ENCODE measurements at regions not wholly inside any gene's neighbourhood (a gene's known extent, or its start where the extent isn't known, plus 50 kb on each side); places are given as distances from the start of the nearest gene placed in this dataset.

DNA sequence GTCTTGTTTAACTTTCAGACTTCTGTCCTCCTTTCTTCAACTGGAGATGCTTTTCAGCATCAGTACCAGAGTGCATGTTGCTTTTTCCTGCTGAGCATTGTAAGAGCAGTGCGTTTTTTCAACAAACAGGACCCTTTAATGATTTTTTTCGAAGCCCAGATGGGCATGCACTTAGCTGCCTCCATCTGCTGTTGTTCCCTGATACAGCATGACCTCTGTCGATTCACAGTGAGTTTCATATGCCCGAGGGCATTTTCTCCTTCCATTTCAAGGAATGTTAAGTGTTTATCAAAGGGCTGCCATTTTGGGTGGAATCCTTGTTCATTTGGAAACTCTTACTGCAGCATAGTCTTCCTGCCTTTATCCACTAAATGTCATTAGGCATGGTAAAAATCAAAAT, 428.6 kb downstream of the DTHD1 start:
- no peak for DNase-seq (ENCODE audit: low read depth in 4 of 4, low spot score in 1 of 4)

DNA sequence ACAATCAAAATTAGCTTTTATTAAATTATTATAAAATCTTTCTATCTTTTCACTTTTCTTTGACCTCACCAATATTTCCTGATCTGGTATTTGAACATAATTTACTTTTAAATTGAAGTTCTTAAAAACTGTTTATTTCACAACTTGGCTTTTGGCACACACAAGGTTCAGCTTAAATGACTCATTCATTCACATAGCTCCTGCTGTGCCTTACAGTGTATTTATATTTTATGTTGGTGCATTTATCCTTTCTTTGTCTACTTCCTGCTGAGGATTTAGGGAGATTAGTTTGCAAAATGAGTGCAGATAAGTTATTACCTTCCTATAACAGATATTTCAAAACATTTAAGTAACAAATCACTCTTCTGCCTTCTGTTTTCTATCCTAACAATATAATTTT, 430.6 kb downstream of the DTHD1 start:
- DNase-seq (ENCODE audit: low read depth in 4 of 4, low spot score in 1 of 4), result no peak

DNA sequence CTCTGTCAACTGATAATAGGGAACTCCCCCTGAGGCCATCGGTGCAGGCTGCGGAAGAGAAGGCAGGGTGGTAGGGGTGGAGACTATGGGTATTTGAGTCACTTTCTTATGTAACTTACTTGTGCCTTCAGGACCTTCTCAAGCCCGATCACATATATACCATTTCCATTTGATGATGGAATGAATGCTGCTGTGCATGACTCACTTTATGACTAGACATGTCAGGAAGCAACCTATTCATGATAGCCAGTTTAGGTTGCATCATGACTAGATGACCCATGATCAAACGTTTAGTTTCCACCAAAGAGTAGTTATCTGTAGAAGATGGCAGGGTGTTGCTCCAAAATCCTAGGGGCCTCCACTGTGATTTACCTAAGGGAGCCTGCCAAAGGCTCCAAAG, 435.5 kb downstream of the DTHD1 start:
- no peak for DNase-seq (ENCODE audit: low read depth in 4 of 4, low spot score in 1 of 4)

DNA sequence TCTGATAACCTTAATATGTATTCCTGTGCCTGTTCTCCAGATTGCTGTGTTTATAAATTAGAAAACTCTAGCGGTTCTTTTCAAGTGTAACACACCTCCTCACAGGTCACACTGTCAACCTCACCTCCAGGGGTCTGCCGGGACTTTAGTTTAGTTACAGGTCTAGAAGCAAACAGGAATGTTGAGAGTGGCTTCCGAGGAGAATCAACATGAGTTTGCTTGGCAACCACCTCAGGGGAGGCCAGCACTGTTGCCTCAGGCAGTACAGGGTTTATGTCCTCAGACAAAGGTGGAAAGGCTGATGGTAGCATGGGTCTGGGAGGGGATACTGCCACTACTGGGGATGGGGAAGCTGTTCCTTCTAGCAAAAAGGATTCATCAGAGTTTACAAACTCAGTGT, 438.0 kb downstream of the DTHD1 start:
- DNase-seq (ENCODE audit: low read depth in 4 of 4, low spot score in 1 of 4), result no peak

DNA sequence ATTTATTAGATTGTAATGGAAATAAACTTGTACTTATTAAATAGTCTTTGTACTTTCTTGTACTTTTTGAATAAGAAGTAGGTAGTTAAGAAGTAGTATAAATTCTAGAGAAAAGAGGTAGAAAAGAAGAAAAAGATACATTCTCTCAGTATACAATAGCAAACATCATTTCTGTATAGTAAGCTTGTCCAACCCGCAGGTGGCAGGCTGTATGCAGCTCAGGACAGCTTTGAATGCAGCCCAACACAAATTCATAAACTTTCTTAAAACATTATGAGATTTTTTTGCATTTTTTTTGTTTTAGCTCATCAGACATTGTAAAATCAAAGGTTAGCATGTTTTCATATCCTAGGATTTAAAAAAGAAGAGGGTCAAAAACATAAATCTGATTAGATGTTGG, 441.6 kb downstream of the DTHD1 start:
- no peak for DNase-seq (ENCODE audit: low read depth in 4 of 4, low spot score in 1 of 4)

DNA sequence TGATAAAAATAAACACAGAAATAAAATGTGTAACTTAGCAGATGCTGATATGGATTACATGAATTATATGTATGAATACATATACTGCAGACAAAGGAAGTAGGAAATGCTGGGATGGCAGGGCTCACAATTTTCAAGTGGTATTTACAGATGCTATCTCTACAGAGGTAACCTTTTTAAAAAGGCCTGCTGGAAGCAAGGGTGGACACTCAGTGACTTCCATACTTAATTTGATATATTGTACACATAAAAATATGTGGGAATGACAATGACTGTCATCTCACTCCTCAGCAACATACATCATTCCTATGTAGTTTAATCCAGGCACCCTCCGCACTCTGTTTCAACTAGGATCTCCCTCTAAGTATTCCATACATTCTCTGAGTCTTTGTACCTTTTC, 452.9 kb downstream of the DTHD1 start:
- DNase-seq (ENCODE audit: low read depth in 4 of 4, low spot score in 1 of 4), result no peak

DNA sequence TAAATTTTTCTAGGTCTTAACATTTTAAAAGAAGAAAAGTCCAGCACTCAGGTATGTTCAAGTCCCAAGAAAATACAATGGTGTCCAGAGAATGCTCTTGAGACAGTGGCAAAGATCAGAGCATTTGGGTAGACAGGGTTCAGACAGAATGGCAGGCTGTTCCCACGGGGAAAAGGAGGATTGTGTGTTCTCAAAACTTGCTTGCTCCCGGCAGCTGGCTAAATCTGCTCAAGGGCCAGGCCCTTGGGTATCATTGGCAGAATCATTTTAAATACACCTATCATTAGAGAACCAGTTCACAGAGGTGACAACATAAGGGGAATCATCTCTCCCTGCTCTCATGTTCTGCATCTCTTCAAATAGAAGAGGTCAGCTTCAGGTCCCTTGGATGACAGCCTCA, 456.3 kb downstream of the DTHD1 start:
- no peak for DNase-seq (ENCODE audit: low read depth in 4 of 4, low spot score in 1 of 4)

DNA sequence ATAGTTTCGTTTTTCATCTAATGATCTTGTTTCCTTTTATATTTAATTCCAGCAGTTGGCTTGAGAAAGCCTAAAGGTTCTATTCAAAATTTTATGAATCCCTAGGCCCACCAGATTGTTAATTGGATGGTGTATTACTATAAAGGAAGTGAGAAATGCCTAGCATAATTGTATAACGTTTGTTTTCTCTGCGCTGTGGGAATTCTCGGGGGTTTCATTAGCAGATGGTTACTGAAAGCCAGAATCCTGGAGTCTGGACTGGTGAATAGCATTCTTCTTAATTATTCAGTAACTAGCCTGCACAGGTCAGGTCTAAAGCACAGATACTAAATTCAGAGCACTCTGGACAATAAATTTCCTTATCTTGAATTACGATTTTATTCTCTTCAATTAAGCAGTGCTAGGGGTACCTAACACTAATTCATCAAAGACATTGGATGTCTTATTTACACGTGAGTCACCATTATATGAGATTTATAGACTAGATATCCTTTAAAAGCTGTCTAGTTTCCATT, 459.4 kb downstream of the DTHD1 start:
- no peak for DNase-seq (ENCODE audit: low read depth in 4 of 4, low spot score in 1 of 4)

DNA sequence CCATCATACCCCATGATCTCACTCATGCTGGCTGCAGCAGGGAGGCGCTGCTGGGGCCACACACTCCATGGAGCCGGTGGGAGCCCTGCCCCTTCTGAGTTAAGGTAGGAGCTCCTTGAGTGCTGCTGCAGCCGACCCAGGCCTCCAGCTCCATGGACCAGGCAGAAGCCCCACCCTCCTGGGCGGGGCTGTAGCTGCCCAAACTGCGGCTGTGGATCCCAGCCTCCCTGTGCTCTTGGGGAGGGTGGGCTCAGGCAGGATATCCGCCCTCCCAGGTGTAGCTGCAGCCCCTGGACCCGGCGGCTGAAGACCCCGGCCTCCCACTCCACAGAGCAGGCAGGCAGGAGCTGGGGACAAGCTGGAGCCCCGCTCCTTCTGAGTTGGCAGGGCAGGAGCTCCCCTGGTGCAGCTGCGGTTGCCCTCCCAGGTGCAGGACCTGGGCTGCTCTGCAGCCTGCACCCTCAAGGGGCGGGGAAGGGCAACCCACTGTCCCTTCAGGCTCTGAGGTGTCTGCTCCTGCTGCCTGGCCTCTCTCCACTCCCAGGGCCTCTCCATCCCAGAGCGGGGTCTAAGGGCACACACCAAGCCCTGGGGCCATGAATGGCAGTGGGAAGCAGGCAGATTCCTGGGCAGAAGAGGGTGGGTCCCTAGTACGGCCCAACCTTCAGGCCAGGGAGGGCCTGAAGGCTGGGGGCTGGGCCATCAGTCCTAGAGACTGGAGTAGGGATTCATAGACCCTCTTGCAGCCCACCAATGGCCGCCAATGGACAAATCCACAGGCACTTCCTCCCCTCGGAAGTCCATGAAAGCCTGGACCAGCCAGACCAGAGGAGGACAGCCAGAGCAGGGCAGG, 466.1 kb downstream of the DTHD1 start:
- DNase-seq (ENCODE audit: low read depth in 4 of 4, low spot score in 1 of 4), result no peak

DNA sequence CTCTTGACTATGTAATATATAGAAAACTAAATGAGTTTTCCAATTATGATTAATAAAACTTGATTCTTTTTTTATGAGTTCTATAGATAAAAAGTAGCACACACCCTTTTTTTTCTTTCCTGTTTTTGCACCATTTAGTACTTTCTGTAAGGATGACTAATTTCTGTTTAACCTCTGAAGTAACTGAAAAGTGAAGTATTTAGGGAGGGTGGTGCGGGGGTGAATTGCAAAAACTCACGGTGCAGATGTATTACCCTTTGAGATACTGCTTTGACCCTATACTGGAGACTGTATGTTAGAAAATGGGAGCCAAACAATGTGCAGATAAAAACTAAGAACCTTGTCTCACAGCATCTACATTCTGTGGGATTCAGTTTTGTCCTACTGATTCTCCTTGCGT, 471.6 kb downstream of the DTHD1 start:
- no peak for DNase-seq (ENCODE audit: low read depth in 4 of 4, low spot score in 1 of 4)

DNA sequence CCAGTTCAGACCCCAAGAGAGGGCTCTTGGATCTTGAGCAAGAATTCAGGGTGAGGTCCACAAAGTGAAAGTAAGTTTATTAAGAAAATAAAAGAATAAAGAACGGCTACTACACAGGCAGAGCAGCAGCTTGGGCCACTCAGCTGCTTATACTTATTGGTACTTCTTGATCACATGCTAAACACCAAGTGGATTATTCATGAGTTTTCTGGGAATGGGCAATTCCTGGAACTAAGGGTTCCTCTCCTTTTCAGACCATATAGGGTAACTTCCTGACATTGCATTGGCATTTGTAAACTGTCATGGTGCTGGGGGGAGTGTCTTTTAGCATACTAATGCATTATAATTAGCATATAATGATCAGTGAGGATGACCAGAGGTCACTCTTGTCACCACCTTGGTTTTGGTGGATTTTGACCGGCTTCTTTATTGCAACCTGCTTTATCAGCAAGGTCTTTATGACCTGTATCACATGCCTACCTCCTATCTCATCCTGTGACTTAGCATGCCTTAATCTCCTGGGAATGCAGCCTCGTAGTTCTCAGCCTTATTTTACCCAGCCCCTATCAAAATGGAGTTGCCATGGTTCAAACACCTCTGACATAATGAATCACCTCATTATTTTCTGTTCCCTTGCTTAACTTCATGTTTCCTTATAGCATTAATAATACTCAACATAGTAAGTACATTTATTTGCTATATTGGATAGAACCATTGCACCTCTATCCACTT, 476.3 kb downstream of the DTHD1 start:
- DNase-seq (ENCODE audit: low read depth in 4 of 4, low spot score in 1 of 4), result no peak

DNA sequence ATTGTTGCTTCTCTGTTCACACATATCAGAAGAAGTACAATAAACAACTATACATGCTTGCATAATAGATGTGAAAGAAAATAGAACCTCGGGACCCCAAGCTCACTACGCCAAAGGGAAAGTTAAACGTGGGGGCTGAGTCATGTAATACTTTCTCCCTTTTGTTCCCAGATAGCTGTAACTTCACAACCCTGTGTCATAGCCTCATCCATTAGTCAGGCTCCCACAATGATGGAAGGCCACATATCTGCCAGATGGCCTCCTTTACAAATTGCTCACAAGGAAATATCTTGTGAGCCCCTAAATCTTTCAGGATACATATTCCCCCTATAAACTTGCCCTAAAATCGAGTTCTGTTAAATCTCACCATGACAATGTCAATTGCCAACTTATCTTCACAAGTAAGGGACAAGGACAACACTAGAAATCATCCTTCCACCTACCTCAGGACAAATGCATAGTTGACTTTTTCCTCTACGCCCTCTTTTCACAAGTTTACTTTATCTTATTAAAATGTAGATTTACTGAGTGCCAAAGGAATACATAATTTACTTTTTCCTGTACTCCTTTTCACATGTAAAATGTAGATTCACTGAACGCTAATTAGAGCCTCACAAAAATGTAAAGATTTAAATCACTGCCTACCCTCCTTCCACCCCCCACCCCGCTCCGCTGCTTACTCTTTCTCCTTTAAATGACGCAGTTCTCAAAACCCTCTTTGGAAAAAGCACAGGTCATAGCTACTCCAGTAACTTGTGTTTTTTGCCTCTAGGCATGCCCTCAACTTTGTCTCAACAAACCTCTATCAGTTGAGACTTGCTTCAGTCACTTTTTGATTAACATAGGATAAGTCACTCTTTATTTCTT, 477.1 kb downstream of the DTHD1 start:
- DNase-seq (ENCODE audit: low read depth in 4 of 4, low spot score in 1 of 4), result no peak

DNA sequence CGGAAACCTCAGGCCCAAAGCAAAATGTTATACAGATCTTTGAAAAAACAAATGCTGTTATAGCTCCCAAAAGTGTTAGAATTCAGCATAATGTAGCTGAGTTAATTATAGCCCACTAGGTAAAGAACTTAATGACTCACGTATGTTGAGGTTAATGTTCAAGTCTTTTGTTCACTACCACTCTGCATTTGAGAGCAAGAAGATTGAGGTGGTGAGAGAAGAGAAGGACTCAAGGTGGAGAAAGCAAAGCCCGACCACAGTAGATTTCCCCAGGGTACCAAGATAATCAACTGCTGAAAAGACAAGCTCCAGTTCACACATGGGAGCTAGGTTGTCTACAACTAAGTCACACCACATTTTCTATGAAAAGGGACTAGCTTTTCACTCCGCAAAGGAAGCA, 480.2 kb downstream of the DTHD1 start:
- no peak for DNase-seq (ENCODE audit: low read depth in 4 of 4, low spot score in 1 of 4)

DNA sequence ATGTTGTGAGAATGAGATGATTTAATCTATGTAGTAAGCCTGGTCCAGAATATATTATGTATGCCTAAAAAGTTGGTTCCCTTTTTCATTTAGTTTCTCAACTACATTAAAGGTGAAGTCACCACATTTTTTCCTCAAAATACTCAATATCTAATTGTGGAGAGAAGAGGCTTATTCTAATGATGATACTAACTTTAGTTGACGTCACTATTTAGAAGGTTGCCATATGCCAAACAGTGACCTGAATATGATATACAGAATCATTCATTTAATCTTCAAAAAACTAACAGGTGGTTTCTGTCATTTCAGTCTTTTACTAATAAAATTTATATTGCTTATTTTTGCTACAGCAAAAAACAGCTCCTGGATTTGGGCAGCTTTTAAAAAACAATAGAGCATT, 480.7 kb upstream of the NWD2 start:
- no peak for DNase-seq (ENCODE audit: low read depth in 4 of 4, low spot score in 1 of 4)

DNA sequence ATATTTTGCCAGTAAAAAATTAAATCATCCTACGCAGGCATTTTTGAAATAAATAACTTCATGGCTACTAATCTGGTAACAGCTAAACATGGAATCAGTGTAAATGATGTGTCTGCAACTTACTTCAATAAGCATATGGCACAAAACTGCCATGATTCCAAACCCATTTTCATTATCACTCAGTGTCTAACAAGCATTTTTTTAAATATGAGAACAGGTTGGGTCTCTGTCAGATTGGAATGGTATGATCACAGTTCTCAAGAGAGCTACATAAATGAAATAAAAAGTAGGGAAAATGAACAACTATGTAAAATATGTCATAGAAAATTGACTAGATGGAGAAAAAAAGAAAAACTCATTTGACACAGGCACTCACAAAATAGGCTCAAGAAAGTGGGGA, 476.9 kb upstream of the NWD2 start:
- no peak for DNase-seq (ENCODE audit: low read depth in 4 of 4, low spot score in 1 of 4)

DNA sequence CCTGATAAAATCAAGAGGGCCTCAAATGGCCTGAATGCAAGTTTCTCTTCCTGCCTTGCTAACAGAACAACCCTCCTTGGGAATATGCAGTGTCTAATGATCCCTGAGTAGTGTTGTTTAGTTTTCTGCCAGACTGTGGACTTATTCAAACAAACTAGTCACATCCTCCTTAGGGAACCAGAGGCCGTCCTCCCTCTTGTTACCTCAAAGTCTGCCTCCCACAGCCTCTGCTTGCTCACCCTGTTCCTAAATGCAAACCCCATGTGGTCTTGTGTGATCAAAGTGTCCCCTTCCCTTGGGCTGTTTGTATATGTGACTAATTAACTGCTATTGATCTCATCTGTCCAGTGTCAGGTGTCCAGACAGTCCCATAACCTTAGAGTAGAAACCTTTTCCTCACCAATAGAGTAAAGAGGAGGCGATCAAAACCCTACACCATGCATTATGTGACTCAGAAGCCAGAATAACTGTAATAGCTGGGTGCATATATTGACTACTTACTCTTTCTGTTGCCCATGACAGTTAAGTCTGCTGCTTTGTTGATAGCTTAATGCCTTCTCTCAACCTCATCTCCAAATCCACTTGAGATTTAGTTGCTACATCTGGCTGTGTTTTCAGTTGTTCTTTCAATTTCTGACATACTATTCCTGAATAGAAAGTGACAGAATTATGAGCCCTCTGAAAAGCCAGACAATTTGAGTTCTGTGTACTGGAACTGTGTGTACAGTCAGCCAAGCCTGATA, 473.0 kb upstream of the NWD2 start:
- DNase-seq (ENCODE audit: low read depth in 4 of 4, low spot score in 1 of 4), result no peak

DNA sequence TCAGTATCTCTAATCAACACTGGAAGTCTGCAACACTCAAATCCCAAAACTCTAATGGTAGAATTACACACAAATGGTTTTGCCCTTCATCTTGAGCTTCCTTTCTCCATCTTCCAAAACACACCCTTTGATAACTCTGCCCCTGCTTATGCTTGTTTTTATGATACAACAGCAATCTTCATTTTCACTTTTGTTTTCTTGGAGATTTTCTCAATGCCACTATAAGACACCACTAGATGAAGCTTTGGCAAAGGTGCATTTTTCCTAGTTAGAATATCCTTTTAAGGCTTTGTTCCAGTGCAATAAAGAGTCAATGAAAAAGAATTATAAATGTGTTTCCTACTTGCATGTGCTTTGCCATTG, 472.4 kb upstream of the NWD2 start:
- no peak for DNase-seq (ENCODE audit: low read depth in 4 of 4, low spot score in 1 of 4)

DNA sequence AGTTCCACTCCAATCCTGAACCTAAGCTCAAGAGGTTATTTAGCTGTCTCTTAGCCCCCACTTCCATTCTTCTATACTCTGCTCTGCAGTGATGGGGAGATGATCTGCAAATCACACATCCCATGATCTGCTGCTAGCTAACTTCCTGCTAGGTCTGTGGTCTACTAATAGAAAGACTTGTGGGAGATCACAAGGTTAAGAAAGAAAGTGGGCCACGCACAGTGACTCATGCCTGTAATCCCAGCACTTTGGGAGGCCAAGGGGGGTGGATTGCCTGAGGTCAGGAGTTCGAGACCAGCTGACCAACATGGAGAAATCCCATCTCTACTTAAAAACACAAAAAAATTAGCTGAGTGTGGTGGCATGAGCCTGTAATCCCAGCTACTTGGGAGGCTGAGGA, 471.1 kb upstream of the NWD2 start:
- DNase-seq (ENCODE audit: low read depth in 4 of 4, low spot score in 1 of 4), result no peak

DNA sequence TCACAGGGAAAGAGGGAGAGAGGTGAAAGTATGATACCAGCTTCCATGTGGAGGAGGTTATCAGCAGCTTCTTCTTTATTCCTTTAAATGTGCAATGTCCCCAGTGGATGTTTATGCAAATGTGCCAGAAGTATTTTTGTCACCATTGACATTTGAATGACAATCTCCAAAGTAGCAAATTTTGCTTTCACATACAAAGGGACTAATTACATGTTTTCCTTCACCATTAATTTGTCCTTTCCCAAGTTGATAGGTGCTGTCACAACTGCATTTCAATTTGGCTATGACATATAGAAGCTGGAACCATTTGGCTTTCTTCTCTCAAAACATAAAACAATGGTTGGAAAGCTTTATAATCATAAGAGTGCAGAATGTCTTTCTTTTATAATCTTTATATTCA, 469.0 kb upstream of the NWD2 start:
- no peak for DNase-seq (ENCODE audit: low read depth in 4 of 4, low spot score in 1 of 4)

DNA sequence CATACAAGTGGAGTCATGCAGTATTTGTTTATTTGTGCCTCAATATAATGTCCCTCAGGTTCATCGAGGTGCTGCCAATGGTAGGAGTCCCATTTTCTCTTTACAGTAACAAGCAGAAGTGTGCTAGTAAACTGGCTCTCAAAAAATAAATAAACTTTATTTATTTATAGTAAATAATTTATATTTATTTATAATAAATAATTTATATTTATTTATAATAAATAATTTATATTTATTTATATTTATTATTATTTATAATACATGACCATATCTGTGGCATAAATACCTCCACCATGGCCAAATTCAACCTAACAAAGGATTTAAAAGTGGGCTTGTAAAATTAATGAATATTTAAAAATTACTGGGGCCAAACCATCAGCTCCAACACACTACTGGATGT, 464.9 kb upstream of the NWD2 start:
- no peak for DNase-seq (ENCODE audit: low read depth in 4 of 4, low spot score in 1 of 4)

DNA sequence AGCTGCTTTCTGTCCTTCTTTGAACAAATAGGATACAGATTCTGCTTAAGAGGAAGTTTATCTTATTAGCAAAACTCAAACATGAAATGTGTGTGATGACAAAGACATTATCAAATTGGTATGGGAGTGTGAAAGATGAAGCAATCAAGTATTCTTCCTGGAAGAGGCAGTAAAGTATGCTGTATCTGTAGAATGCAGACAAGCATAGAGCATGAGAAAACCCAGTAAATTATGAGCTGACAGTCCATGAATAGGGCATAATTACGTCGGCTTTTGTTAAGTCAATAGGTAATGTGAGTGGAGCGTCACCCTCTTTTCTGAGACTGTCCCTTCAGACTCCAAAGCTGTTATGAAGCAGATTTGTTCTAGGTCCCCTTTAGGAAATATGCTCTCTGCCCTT, 458.6 kb upstream of the NWD2 start:
- no peak for DNase-seq (ENCODE audit: low read depth in 4 of 4, low spot score in 1 of 4)
